ENCODE measurements at regions not wholly inside any gene's neighbourhood (a gene's known extent, or its start where the extent isn't known, plus 50 kb on each side); places are given as distances from the start of the nearest gene placed in this dataset.
A peak's percentile ranks its signal among the peaks of the same experiment; 100 is the strongest.

GRCh38 chr13:21948769-21949474 is 278.0 kb downstream of the FGF9 start:
- no peak for DNase-seq (ENCODE audit: low spot score)
- peaks cover 23% of the 10 kb centered on the region for H3K36me3 Mint-ChIP-seq (ENCODE audit: low read depth)

More at GRCh38 chr13:21948769-21949474, 278.0 kb downstream of the FGF9 start:
- no peak overlapping the region for H3K4me3 ChIP-seq
- no peaks in the 10 kb centered on the region for H3K4me1 ChIP-seq (ENCODE audit: insufficient read depth)
- no peak for ATAC-seq
- Mint-ChIP-seq H3K27ac (no peak overlapping the region), H3K4me3 (no peak overlapping the region), H3K27me3 (ENCODE audit: insufficient read depth, low read depth, poor library complexity) (peaks cover 2% of the 10 kb centered on the region), H3K9me3 (peaks cover 32% of the 10 kb centered on the region), H3K4me1 (peaks cover 6% of the 10 kb centered on the region; the same call in 1 of the 3 replicates)
- H3F3A ChIP-seq (replicated peaks; ENCODE audit: low read depth), result no peaks in the 10 kb centered on the region
- H3K9me2 ChIP-seq (ENCODE audit: insufficient read depth), result no peaks in the 10 kb centered on the region
- H3K27me3 ChIP-seq (ENCODE audit: insufficient read depth), result no peaks in the 10 kb centered on the region
- no peaks in the 10 kb centered on the region for H3K79me2 ChIP-seq (replicated peaks; ENCODE audit: insufficient read depth)
- peak overlapping the region; percentile 63; the same call in 1 of the 2 replicates for H2AFZ ChIP-seq
- H3K4me2 ChIP-seq, result no peak overlapping the region
- no peak overlapping the region for H3K27ac ChIP-seq (ENCODE audit: low read depth)
- H3K36me3 ChIP-seq (ENCODE audit: insufficient read depth), result peaks cover 10% of the 10 kb centered on the region; the same call in 1 of the 2 replicates
- TF ChIP-seq ZNF114 (CRISPR knock-in tag; IDR thresholded peaks at IDR 0.05) (no peak), REST (IDR thresholded peaks at IDR 0.05; ENCODE audit: unreplicated experiment) (no peak), POLR2AphosphoS5 (IDR thresholded peaks at IDR 0.05; ENCODE audit: low read depth) (no peak), EZH2 (IDR thresholded peaks at IDR 0.05; ENCODE audit: low read depth, unreplicated experiment) (no peak), CTCF (conservative IDR thresholded peaks at IDR 0.05; ENCODE audit: low read depth in 2 of 2) (no peak), ZNF331 (CRISPR knock-in tag; IDR thresholded peaks at IDR 0.05; ENCODE audit: low read depth) (no peak), NANOG (IDR thresholded peaks at IDR 0.05; ENCODE audit: borderline replicate concordance) (no peak), JUNB (IDR thresholded peaks at IDR 0.05; ENCODE audit: unreplicated experiment) (no peak), EZH2phosphoT487 (IDR thresholded peaks at IDR 0.05; ENCODE audit: unreplicated experiment) (no peak), CREB1 (CRISPR knock-in tag; IDR thresholded peaks at IDR 0.05; ENCODE audit: low read depth) (no peak)
- TF ChIP-seq, protein P1, sequence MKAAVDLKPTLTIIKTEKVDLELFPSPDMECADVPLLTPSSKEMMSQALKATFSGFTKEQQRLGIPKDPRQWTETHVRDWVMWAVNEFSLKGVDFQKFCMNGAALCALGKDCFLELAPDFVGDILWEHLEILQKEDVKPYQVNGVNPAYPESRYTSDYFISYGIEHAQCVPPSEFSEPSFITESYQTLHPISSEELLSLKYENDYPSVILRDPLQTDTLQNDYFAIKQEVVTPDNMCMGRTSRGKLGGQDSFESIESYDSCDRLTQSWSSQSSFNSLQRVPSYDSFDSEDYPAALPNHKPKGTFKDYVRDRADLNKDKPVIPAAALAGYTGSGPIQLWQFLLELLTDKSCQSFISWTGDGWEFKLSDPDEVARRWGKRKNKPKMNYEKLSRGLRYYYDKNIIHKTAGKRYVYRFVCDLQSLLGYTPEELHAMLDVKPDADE (IDR thresholded peaks at IDR 0.05), result no peak
- TF ChIP-seq, protein P2, sequence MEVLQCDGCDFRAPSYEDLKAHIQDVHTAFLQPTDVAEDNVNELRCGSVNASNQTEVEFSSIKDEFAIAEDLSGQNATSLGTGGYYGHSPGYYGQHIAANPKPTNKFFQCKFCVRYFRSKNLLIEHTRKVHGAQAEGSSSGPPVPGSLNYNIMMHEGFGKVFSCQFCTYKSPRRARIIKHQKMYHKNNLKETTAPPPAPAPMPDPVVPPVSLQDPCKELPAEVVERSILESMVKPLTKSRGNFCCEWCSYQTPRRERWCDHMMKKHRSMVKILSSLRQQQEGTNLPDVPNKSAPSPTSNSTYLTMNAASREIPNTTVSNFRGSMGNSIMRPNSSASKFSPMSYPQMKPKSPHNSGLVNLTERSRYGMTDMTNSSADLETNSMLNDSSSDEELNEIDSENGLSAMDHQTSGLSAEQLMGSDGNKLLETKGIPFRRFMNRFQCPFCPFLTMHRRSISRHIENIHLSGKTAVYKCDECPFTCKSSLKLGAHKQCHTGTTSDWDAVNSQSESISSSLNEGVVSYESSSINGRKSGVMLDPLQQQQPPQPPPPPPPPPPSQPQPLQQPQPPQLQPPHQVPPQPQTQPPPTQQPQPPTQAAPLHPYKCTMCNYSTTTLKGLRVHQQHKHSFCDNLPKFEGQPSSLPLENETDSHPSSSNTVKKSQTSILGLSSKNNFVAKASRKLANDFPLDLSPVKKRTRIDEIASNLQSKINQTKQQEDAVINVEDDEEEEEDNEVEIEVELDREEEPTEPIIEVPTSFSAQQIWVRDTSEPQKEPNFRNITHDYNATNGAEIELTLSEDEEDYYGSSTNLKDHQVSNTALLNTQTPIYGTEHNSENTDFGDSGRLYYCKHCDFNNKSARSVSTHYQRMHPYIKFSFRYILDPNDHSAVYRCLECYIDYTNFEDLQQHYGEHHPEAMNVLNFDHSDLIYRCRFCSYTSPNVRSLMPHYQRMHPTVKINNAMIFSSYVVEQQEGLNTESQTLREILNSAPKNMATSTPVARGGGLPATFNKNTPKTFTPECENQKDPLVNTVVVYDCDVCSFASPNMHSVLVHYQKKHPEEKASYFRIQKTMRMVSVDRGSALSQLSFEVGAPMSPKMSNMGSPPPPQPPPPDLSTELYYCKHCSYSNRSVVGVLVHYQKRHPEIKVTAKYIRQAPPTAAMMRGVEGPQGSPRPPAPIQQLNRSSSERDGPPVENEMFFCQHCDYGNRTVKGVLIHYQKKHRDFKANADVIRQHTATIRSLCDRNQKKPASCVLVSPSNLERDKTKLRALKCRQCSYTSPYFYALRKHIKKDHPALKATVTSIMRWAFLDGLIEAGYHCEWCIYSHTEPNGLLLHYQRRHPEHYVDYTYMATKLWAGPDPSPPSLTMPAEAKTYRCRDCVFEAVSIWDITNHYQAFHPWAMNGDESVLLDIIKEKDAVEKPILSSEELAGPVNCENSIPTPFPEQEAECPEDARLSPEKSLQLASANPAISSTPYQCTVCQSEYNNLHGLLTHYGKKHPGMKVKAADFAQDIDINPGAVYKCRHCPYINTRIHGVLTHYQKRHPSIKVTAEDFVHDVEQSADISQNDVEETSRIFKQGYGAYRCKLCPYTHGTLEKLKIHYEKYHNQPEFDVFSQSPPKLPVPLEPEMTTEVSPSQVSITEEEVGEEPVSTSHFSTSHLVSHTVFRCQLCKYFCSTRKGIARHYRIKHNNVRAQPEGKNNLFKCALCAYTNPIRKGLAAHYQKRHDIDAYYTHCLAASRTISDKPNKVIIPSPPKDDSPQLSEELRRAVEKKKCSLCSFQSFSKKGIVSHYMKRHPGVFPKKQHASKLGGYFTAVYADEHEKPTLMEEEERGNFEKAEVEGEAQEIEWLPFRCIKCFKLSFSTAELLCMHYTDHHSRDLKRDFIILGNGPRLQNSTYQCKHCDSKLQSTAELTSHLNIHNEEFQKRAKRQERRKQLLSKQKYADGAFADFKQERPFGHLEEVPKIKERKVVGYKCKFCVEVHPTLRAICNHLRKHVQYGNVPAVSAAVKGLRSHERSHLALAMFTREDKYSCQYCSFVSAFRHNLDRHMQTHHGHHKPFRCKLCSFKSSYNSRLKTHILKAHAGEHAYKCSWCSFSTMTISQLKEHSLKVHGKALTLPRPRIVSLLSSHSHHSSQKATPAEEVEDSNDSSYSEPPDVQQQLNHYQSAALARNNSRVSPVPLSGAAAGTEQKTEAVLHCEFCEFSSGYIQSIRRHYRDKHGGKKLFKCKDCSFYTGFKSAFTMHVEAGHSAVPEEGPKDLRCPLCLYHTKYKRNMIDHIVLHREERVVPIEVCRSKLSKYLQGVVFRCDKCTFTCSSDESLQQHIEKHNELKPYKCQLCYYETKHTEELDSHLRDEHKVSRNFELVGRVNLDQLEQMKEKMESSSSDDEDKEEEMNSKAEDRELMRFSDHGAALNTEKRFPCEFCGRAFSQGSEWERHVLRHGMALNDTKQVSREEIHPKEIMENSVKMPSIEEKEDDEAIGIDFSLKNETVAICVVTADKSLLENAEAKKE (CRISPR knock-in tag; IDR thresholded peaks at IDR 0.05), result no peak
- no peaks in the 10 kb centered on the region for H4K20me1 ChIP-seq (replicated peaks; ENCODE audit: insufficient read depth)

Measured in GM23338 (cell line).